ENCODE measurements at regions not wholly inside any gene's neighbourhood (a gene's known extent, or its start where the extent isn't known, plus 50 kb on each side); places are given as distances from the start of the nearest gene placed in this dataset.

DNA sequence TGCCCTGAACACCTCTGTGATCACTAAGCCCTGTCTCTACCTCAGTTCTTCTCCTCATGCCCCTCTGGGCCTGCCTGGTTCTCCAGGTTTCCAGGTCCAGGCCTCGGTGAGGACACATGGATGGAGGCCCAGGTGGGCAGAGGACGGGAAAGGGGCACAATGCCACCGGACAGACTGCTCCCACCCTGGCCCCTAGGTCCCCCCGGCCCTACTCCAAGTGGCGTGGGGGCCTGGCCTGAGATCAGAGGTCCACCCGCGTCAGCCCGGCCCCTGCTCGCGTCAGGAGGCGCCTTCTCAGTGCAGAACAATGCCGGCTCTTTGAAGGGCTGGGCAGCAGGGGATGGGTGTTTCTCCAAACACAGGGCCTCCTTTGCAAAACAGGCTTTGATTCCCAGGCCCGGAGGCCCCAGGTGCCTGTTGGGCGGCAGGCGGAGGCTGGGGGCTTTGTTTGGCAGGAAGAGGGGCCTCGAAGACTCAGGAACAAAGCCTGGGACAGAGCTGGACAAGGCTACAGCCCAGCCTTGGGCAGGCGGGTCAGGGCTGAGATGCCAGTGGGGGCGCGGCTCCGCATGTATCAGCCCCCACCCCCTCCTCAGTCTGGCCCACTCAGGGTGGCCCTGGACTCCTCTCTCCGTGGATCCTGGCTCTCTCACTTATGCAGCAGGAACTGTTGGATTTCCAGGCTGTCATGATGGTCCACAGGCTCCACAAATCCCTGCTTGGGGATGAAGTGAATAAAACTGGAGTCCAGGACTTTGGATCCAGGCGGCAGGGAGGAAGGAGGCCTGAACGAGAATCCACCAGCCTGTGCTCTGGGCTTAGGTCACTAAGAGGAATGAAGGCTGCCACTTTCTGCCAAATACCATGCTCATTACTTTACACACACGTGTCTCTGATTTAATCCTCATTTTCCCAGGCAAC, 77.4 kb upstream of the SLC2A1 start:
- TF ChIP-seq POLR2AphosphoS5 (IDR thresholded peaks at IDR 0.05), result no peak
- TF ChIP-seq CTCF (IDR thresholded peaks at IDR 0.05), result no peak
- no peak for TF ChIP-seq POLR2A (IDR thresholded peaks at IDR 0.05)
